OCI-LY3 (cell line): ENCODE measurements at regions not wholly inside any gene's neighbourhood (a gene's known extent, or its start where the extent isn't known, plus 50 kb on each side); places are given as distances from the start of the nearest gene placed in this dataset.

Experiments
- CTCF ChIP-seq: fragments of 200-600, 300-600 bp; sonication (generic); IDR thresholded peaks from 2 replicates; pipeline ENCODE4 v1.5.1; 2014; ENCODE audit warnings: antibody characterized with exemption, low read length, low read depth
- EZH2phosphoT487 ChIP-seq: fragments of 200-600 bp; shearing (Covaris generic); IDR thresholded peaks from 2 replicates; pipeline ENCODE4 v1.6.1; 2018; ENCODE audit warnings: antibody characterized with exemption, mixed run types, low read depth

GRCh38 chr12:107557026-107557425 is 128.6 kb upstream of the PWP1 start:
- TF ChIP-seq CTCF (no peak), EZH2phosphoT487 (no peak)
